HepG2 (cell line): ENCODE measurements at regions not wholly inside any gene's neighbourhood (a gene's known extent, or its start where the extent isn't known, plus 50 kb on each side); places are given as distances from the start of the nearest gene placed in this dataset.

Source experiments
- DPF2 ChIP-seq: sonication (generic); formaldehyde crosslinking; IDR thresholded peaks from 2 replicates; pipeline ENCODE4 v1.4.0; 2020; ENCODE audit warnings: mild to moderate bottlenecking, low read depth, missing genetic modification reagents, borderline replicate concordance
- GZF1 ChIP-seq: sonication (generic); formaldehyde crosslinking; IDR thresholded peaks from 2 replicates; pipeline ENCODE4 v1.5.1; 2020; ENCODE audit warnings: mild to moderate bottlenecking, missing genetic modification reagents
- HMG20A ChIP-seq: IDR thresholded peaks from 2 replicates; pipeline ENCODE4 v1.6.1; 2016; ENCODE audit warnings: borderline replicate concordance
- HMG20B ChIP-seq: conservative IDR thresholded peaks from 2 replicates; pipeline ENCODE4 v1.6.1; 2016; ENCODE audit warnings: missing genetic modification reagents, missing compliant biosample characterization
- HMGA1 ChIP-seq: sonication (generic); formaldehyde crosslinking; conservative IDR thresholded peaks from 2 replicates; pipeline ENCODE4 v1.4.0; 2020; ENCODE audit warnings: missing genetic modification reagents
- JUN ChIP-seq: sonication (generic); formaldehyde crosslinking; IDR thresholded peaks from 2 replicates; pipeline ENCODE4 v1.4.0; 2020; ENCODE audit warnings: mild to moderate bottlenecking, missing genetic modification reagents
- MTERF4 ChIP-seq: sonication (generic); formaldehyde crosslinking; IDR thresholded peaks from 2 replicates; pipeline ENCODE4 v1.8.0; 2023; ENCODE audit warnings: mild to moderate bottlenecking, missing genetic modification reagents
- NR2F1 ChIP-seq, 2 experiments: fragments of 450-650 bp in 1 of 2; formaldehyde crosslinking in 1 of 2; IDR thresholded peaks; 2 replicates each; pipeline versions ENCODE4 v1.5.0 to v1.6.1; 2016 to 2020; ENCODE audit warnings: mild to moderate bottlenecking in 1 of 2, missing compliant biosample characterization in 1 of 2, missing genetic modification reagents in 1 of 2, moderate library complexity in 1 of 2
- POGZ ChIP-seq: sonication (generic); formaldehyde crosslinking; IDR thresholded peaks from 2 replicates; pipeline ENCODE4 v1.4.0; 2020; ENCODE audit warnings: mild to moderate bottlenecking, missing genetic modification reagents
- SAP130 ChIP-seq: IDR thresholded peaks from 2 replicates; pipeline ENCODE4 v1.6.1; 2016; ENCODE audit warnings: low read depth
- TRAFD1 ChIP-seq: sonication (generic); formaldehyde crosslinking; IDR thresholded peaks from 2 replicates; pipeline ENCODE4 v1.5.1; 2020; ENCODE audit warnings: missing genetic modification reagents, mild to moderate bottlenecking, borderline replicate concordance
- ZBTB42 ChIP-seq: sonication (generic); formaldehyde crosslinking; IDR thresholded peaks from 2 replicates; pipeline ENCODE4 v1.5.0; 2020; ENCODE audit warnings: mild to moderate bottlenecking, missing genetic modification reagents
- ZNF33B ChIP-seq: sonication (generic); formaldehyde crosslinking; IDR thresholded peaks from 2 replicates; pipeline ENCODE4 v1.5.1; 2020; ENCODE audit warnings: mild to moderate bottlenecking, missing genetic modification reagents
- ZNF446 ChIP-seq: sonication (generic); formaldehyde crosslinking; IDR thresholded peaks from 2 replicates; pipeline ENCODE4 v1.5.0; 2020; ENCODE audit warnings: mild to moderate bottlenecking, missing genetic modification reagents
- ZNF451 ChIP-seq: sonication (generic); formaldehyde crosslinking; IDR thresholded peaks from 2 replicates; pipeline ENCODE4 v1.5.0; 2020; ENCODE audit warnings: mild to moderate bottlenecking, missing genetic modification reagents
- ZNF543 ChIP-seq: sonication (generic); formaldehyde crosslinking; IDR thresholded peaks from 2 replicates; pipeline ENCODE4 v1.4.0; 2020; ENCODE audit warnings: mild to moderate bottlenecking, missing genetic modification reagents
- ZNF609 ChIP-seq: sonication (generic); formaldehyde crosslinking; IDR thresholded peaks from 2 replicates; pipeline ENCODE4 v1.4.0; 2020; ENCODE audit warnings: mild to moderate bottlenecking, missing genetic modification reagents, borderline replicate concordance
- ZNF670 ChIP-seq: sonication (generic); formaldehyde crosslinking; IDR thresholded peaks from 2 replicates; pipeline ENCODE4 v1.8.0; 2022; ENCODE audit warnings: mild to moderate bottlenecking, missing genetic modification reagents, borderline replicate concordance
- ZNF784 ChIP-seq: sonication (generic); formaldehyde crosslinking; IDR thresholded peaks from 2 replicates; pipeline ENCODE4 v1.5.1; 2020; ENCODE audit warnings: missing genetic modification reagents, mild to moderate bottlenecking, borderline replicate concordance
- TF ChIP-seq, protein P1 (sequence below): sonication (generic); formaldehyde crosslinking; IDR thresholded peaks from 2 replicates; pipeline ENCODE4 v1.5.0; 2020; ENCODE audit warnings: mild to moderate bottlenecking, missing genetic modification reagents

GRCh38 chr14:53881161-53881871 is 75.3 kb downstream of the BMP4 start (continued):
- TF ChIP-seq MTERF4 (CRISPR knock-in tag) (no peak), DPF2 (peak; percentile 32; the same call in 1 of the 2 replicates), ZNF446 (CRISPR knock-in tag) (no peak), ZNF609 (CRISPR knock-in tag) (peak; percentile 20; the same call in 1 of the 2 replicates), POGZ (0 out of 2 replicates have a peak, but pooled peaks have one; percentile 43), ZNF33B (CRISPR knock-in tag) (no peak), ZNF784 (CRISPR knock-in tag) (no peak), HMGA1 (CRISPR knock-in tag) (no peak), JUN (no peak), NR2F1 (CRISPR knock-in tag; IDR thresholded peaks at IDR 0.05) (peak in 1 of 2 experiments; percentile 53; a peak in 2 of 4 replicates), SAP130 (CRISPR knock-in tag) (peak; percentile 41; the same call in 1 of the 2 replicates), ZNF543 (CRISPR knock-in tag) (no peak), GZF1 (CRISPR knock-in tag) (no peak), HMG20B (CRISPR knock-in tag) (no peak), ZNF670 (no peak), TRAFD1 (CRISPR knock-in tag) (no peak), ZNF451 (CRISPR knock-in tag) (no peak), HMG20A (peak; percentile 14; the same call in 1 of the 2 replicates), ZBTB42 (CRISPR knock-in tag) (no peak)
- TF ChIP-seq, protein P1, sequence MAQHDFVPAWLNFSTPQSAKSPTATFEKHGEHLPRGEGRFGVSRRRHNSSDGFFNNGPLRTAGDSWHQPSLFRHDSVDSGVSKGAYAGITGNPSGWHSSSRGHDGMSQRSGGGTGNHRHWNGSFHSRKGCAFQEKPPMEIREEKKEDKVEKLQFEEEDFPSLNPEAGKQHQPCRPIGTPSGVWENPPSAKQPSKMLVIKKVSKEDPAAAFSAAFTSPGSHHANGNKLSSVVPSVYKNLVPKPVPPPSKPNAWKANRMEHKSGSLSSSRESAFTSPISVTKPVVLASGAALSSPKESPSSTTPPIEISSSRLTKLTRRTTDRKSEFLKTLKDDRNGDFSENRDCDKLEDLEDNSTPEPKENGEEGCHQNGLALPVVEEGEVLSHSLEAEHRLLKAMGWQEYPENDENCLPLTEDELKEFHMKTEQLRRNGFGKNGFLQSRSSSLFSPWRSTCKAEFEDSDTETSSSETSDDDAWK (CRISPR knock-in tag), result no peak
